Adrenal gland (tissue), 5 donors: ENCODE measurements at regions not wholly inside any gene's neighbourhood (a gene's known extent, or its start where the extent isn't known, plus 50 kb on each side); places are given as distances from the start of the nearest gene placed in this dataset.
"Not testable (repeated sequence)": the region's sequence is repeated elsewhere in the genome, so short reads cannot be mapped to it uniquely, and the experiment has no call there.

Experiments used
- POLR2A ChIP-seq, 2 donors: fragments of 450-650 bp; IDR thresholded peaks; one replicate each; pipeline ENCODE4 v1.6.1; 2017; ENCODE audit warnings: antibody characterized with exemption in 2 of 2, mild to moderate bottlenecking in 2 of 2, moderate library complexity in 1 of 2
- TF ChIP-seq, protein P1 (sequence below), 6 experiments: fragments of 450-650 bp in 4 of 6; fragments of 200-600 bp in 2 of 6; sonication (generic) in 1 of 6; IDR thresholded peaks; 1 replicate in 5 of 6; 2 replicates in 1 of 6; pipeline versions ENCODE4 v1.5.1 to v1.8.0; 2016 to 2021; ENCODE audit warnings: antibody characterized with exemption in 6 of 6, mild to moderate bottlenecking in 2 of 6, moderate library complexity in 1 of 6
- donor health status: DM: no; HTN: no; CAD: no.

DNA sequence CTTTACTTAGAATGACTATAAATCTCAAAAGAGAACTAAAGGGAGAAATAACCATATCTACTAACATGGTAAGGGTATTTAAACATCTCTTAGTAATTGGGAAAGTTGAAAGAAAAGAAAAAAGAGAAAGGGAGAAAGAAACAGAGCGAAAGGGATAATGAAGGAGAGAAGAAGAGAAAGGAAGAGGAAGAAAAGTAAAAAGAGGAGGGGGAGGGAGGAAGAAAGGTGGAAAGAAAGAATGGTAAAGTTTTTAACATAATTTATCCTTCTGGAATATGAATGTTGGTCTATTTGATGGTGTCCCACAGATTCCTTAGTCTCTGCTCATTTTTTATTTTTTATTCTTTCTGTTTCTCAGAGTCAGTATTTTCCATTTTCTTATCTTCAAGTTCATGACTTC lies 202.7 kb downstream of the ZNF92 start:
- TF ChIP-seq, protein P1, sequence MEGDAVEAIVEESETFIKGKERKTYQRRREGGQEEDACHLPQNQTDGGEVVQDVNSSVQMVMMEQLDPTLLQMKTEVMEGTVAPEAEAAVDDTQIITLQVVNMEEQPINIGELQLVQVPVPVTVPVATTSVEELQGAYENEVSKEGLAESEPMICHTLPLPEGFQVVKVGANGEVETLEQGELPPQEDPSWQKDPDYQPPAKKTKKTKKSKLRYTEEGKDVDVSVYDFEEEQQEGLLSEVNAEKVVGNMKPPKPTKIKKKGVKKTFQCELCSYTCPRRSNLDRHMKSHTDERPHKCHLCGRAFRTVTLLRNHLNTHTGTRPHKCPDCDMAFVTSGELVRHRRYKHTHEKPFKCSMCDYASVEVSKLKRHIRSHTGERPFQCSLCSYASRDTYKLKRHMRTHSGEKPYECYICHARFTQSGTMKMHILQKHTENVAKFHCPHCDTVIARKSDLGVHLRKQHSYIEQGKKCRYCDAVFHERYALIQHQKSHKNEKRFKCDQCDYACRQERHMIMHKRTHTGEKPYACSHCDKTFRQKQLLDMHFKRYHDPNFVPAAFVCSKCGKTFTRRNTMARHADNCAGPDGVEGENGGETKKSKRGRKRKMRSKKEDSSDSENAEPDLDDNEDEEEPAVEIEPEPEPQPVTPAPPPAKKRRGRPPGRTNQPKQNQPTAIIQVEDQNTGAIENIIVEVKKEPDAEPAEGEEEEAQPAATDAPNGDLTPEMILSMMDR (IDR thresholded peaks at IDR 0.05), result not testable (repeated sequence)
- not testable (repeated sequence) for TF ChIP-seq POLR2A (IDR thresholded peaks at IDR 0.05)
